ENCODE measurements at regions not wholly inside any gene's neighbourhood (a gene's known extent, or its start where the extent isn't known, plus 50 kb on each side); places are given as distances from the start of the nearest gene placed in this dataset.
"Not testable (repeated sequence)": the region's sequence is repeated elsewhere in the genome, so short reads cannot be mapped to it uniquely, and the experiment has no call there.

DNA sequence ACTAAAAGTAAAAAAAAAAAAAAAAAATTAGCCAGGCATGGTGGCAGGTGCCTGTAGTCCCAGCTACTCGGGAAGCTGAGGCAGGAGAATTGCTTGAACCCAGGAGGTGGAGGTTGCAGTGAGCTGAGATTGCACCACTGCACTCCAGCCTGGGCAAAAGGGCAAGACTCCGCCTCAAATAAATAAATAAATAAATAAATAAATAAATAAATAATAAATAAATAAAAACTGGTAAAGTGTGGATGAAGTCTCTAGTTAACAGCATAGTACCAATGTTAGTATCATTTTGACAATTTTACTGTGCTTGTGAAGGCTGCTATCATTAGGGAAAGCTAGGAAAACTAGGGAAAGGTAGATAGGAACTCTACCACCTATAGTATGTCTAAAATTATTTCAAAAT is 581.0 kb upstream of the ID4 start:
- TF ChIP-seq, protein P1, sequence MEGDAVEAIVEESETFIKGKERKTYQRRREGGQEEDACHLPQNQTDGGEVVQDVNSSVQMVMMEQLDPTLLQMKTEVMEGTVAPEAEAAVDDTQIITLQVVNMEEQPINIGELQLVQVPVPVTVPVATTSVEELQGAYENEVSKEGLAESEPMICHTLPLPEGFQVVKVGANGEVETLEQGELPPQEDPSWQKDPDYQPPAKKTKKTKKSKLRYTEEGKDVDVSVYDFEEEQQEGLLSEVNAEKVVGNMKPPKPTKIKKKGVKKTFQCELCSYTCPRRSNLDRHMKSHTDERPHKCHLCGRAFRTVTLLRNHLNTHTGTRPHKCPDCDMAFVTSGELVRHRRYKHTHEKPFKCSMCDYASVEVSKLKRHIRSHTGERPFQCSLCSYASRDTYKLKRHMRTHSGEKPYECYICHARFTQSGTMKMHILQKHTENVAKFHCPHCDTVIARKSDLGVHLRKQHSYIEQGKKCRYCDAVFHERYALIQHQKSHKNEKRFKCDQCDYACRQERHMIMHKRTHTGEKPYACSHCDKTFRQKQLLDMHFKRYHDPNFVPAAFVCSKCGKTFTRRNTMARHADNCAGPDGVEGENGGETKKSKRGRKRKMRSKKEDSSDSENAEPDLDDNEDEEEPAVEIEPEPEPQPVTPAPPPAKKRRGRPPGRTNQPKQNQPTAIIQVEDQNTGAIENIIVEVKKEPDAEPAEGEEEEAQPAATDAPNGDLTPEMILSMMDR (IDR thresholded peaks at IDR 0.05), result not testable (repeated sequence)
- TF ChIP-seq POLR2AphosphoS5 (IDR thresholded peaks at IDR 0.05); POLR2A (IDR thresholded peaks at IDR 0.05; ENCODE audit: low read depth): not testable (repeated sequence)

Measured in esophagus muscularis mucosa (tissue), 3 donors.